Caco-2 (cell line): ENCODE measurements at regions not wholly inside any gene's neighbourhood (a gene's known extent, or its start where the extent isn't known, plus 50 kb on each side); places are given as distances from the start of the nearest gene placed in this dataset.

ENCODE experiments used
- BruUV-seq: library from RNA; stranded (reverse); fragments of 400-500 nt; replicated peaks from 2 replicates; lab custom pipeline; 2021; lab: Mats Ljungman, UMichigan
- CTCF ChIA-PET: fragments of 300-600 bp; sonication (Branson Sonifier 250); formaldehyde crosslinking; loops from one replicate; lab custom pipeline; 2022; ENCODE audit warnings: antibody characterized with exemption; lab: Charles Lee
- POLR2A ChIA-PET: fragments of 300-600 bp; sonication (Branson Sonifier 250); formaldehyde crosslinking; loops from one replicate; lab custom pipeline; 2022; ENCODE audit warnings: antibody characterized with exemption; lab: Charles Lee
- DNase-seq, 2 experiments: peaks; one replicate each; pipeline versions ENCODE4 v3.0.0 to v3.0.0-alpha.2; 2020 to 2022
- H3K27me3 ChIP-seq: replicated peaks from 2 replicates; pipeline ENCODE4 v1.6.0; 2011; ENCODE audit warnings: low read length; ENCODE audit not compliant: control insufficient read depth, insufficient read depth
- H3K36me3 ChIP-seq: 2 replicates; pipeline ENCODE4 v1.5.1; 2011; ENCODE audit warnings: low read length; ENCODE audit not compliant: control insufficient read depth, insufficient read depth
- H3K4me1 ChIP-seq: fragments of 250-450 bp; sonication (Bioruptor Pico); 2 replicates; pipeline ENCODE4 v1.5.1; 2020; ENCODE audit warnings: mild to moderate bottlenecking
- H3K4me3 ChIP-seq: 2 replicates; pipeline ENCODE4 v1.5.1; 2011; ENCODE audit warnings: low read depth, mild to moderate bottlenecking, control low read depth, low read length
- H3K9me3 ChIP-seq: fragments of 250-450 bp; sonication (Bioruptor Pico); 2 replicates; pipeline ENCODE4 v1.5.1; 2020; ENCODE audit warnings: mild to moderate bottlenecking, moderate library complexity
- H3K27ac Mint-ChIP-seq: one replicate; pipeline ENCODE4 v1.8.0; 2022; ENCODE audit warnings: mixed read lengths; ENCODE audit not compliant: unreplicated experiment
- H3K27me3 Mint-ChIP-seq: one replicate; pipeline ENCODE4 v1.8.0; 2022; ENCODE audit warnings: mixed read lengths; ENCODE audit not compliant: insufficient read depth, unreplicated experiment
- H3K36me3 Mint-ChIP-seq: one replicate; pipeline ENCODE4 v1.8.0; 2022; ENCODE audit warnings: mild to moderate bottlenecking, mixed read lengths; ENCODE audit not compliant: insufficient read depth, unreplicated experiment
- H3K4me1 Mint-ChIP-seq: one replicate; pipeline ENCODE4 v1.8.0; 2022; ENCODE audit warnings: low read depth, mixed read lengths; ENCODE audit not compliant: unreplicated experiment
- H3K4me3 Mint-ChIP-seq: one replicate; pipeline ENCODE4 v1.8.0; 2022; ENCODE audit warnings: mild to moderate bottlenecking, moderate library complexity, mixed read lengths; ENCODE audit not compliant: unreplicated experiment
- H3K9me3 Mint-ChIP-seq: one replicate; pipeline ENCODE4 v1.8.0; 2022; ENCODE audit warnings: mixed read lengths; ENCODE audit not compliant: unreplicated experiment
- intact Hi-C: fragments of 100-400 bp; cut with micrococcal nuclease; formaldehyde crosslinking; loops from one replicate; pipeline ENCODE4 v1.10.0; 2022; ENCODE audit not compliant: unreplicated experiment
- TF ChIP-seq, protein P1 (sequence below), 2 experiments: fragments of 200-600 bp in 1 of 2; IDR thresholded peaks; 1 replicate in 1 of 2; 2 replicates in 1 of 2; pipeline versions ENCODE4 v1.5.1 to v1.8.0; 2011 to 2022; ENCODE audit warnings: antibody characterized with exemption in 1 of 2, control low read depth in 1 of 2, inconsistent platforms in 1 of 2, low read depth in 1 of 2, low read length in 1 of 2, mild to moderate bottlenecking in 1 of 2, moderate library complexity in 1 of 2; ENCODE audit not compliant: insufficient read depth in 1 of 2, severe bottlenecking in 1 of 2, unreplicated experiment in 1 of 2

DNA sequence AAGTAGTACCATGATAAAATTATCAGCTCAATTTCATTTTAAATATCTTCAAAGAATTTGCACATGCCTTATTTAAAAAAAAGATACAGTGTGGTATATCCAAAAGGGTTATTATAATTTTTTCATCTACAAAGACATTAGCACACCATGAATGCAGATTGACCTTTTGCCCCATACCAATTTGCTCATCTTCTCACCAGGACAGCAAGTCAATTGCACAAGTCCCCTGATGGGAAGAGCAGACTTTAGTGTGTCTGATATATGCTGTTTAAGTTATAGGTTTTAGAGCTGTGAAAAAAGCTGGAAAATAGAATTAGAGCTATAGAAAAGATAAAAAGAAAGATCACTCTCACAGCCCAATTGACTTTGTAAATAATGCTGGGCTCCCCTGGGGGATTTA, 325.8 kb upstream of the CDH6 start:
- ChIA-PET POLR2A (no interaction called here), CTCF (no interaction called here)
- Mint-ChIP-seq H3K9me3 (no peaks in the 10 kb centered on the region), H3K36me3 (no peaks in the 10 kb centered on the region), H3K27me3 (peaks cover 3% of the 10 kb centered on the region), H3K4me3 (no peak overlapping the region), H3K27ac (no peak overlapping the region), H3K4me1 (no peaks in the 10 kb centered on the region)
- no TSS peak for BruUV-seq
- H3K9me3 ChIP-seq: no peaks in the 10 kb centered on the region
- no peaks in the 10 kb centered on the region for H3K36me3 ChIP-seq
- DNase-seq: no peak
- no peaks in the 10 kb centered on the region for H3K4me1 ChIP-seq
- H3K27me3 ChIP-seq: no peaks in the 10 kb centered on the region
- no peak overlapping the region for H3K4me3 ChIP-seq
- intact Hi-C loops: no loop called here
- TF ChIP-seq, protein P1, sequence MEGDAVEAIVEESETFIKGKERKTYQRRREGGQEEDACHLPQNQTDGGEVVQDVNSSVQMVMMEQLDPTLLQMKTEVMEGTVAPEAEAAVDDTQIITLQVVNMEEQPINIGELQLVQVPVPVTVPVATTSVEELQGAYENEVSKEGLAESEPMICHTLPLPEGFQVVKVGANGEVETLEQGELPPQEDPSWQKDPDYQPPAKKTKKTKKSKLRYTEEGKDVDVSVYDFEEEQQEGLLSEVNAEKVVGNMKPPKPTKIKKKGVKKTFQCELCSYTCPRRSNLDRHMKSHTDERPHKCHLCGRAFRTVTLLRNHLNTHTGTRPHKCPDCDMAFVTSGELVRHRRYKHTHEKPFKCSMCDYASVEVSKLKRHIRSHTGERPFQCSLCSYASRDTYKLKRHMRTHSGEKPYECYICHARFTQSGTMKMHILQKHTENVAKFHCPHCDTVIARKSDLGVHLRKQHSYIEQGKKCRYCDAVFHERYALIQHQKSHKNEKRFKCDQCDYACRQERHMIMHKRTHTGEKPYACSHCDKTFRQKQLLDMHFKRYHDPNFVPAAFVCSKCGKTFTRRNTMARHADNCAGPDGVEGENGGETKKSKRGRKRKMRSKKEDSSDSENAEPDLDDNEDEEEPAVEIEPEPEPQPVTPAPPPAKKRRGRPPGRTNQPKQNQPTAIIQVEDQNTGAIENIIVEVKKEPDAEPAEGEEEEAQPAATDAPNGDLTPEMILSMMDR (IDR thresholded peaks at IDR 0.05; ENCODE audit: insufficient read depth in 1 of 2, low read depth in 1 of 2, low read length in 1 of 2, severe bottlenecking in 1 of 2, unreplicated experiment in 1 of 2): no peak

DNA sequence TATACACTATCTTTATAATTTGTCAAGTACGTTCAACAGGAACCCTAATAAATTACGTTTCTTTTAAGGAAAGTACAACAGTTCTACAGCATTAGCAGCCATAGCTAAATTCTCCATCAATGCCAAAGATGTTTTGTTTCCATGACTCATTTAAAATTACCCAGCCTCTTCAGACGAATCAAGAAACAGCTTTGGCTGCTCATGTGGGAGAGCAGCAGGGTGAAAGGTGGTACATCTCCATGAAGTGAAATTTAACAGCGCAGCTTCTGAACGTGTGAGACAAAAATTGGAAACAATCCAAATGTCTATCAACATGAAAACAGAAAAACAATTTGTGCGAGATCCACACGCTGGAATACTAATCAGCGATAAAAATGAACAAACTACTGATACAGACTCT, 327.3 kb upstream of the CDH6 start:
- H3K9me3 Mint-ChIP-seq: no peaks in the 10 kb centered on the region
- no peak for DNase-seq
- H3K4me1 ChIP-seq: no peaks in the 10 kb centered on the region
- no peaks in the 10 kb centered on the region for H3K36me3 Mint-ChIP-seq
- ChIA-PET CTCF (no interaction called here), POLR2A (no interaction called here)
- no peaks in the 10 kb centered on the region for H3K36me3 ChIP-seq
- TF ChIP-seq, protein P1 (IDR thresholded peaks at IDR 0.05; ENCODE audit: insufficient read depth in 1 of 2, low read depth in 1 of 2, low read length in 1 of 2, severe bottlenecking in 1 of 2, unreplicated experiment in 1 of 2): no peak
- no peaks in the 10 kb centered on the region for H3K4me1 Mint-ChIP-seq
- H3K27ac Mint-ChIP-seq: no peak overlapping the region
- H3K4me3 Mint-ChIP-seq: no peak overlapping the region
- intact Hi-C loops: no loop called here
- no peaks in the 10 kb centered on the region for H3K9me3 ChIP-seq
- H3K27me3 ChIP-seq: no peaks in the 10 kb centered on the region
- no peak overlapping the region for H3K4me3 ChIP-seq
- no peaks in the 10 kb centered on the region for H3K27me3 Mint-ChIP-seq
- no TSS peak for BruUV-seq

DNA sequence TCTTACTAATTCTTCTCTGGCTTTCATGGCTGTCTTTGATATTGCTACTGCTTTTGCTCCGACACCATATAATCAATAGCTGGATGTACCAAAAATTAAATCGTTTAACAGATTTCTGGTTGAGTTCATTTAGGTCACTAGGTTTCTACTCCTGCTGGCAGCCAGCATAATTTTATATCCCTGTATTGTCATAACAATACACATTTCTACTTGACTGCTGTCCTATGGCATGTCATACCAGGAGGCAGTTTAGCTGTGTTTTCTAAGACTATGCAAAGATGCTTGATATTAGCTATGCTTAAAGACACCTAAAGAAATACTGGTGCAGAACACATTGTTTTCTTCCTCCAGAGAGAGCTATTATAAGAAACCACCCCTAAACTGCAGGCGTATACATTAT, 337.2 kb upstream of the CDH6 start:
- Mint-ChIP-seq H3K4me3 (no peak overlapping the region), H3K4me1 (no peaks in the 10 kb centered on the region), H3K27ac (no peak overlapping the region), H3K9me3 (no peaks in the 10 kb centered on the region), H3K36me3 (no peaks in the 10 kb centered on the region), H3K27me3 (peaks cover 7% of the 10 kb centered on the region)
- TF ChIP-seq, protein P1 (IDR thresholded peaks at IDR 0.05; ENCODE audit: insufficient read depth in 1 of 2, low read depth in 1 of 2, low read length in 1 of 2, severe bottlenecking in 1 of 2, unreplicated experiment in 1 of 2): no peak
- ChIA-PET POLR2A (no interaction called here), CTCF (no interaction called here)
- intact Hi-C loops: no loop called here
- no peak for DNase-seq
- no peaks in the 10 kb centered on the region for H3K36me3 ChIP-seq
- no peaks in the 10 kb centered on the region for H3K27me3 ChIP-seq
- no TSS peak for BruUV-seq
- no peak overlapping the region for H3K4me3 ChIP-seq
- no peaks in the 10 kb centered on the region for H3K9me3 ChIP-seq
- no peaks in the 10 kb centered on the region for H3K4me1 ChIP-seq
